HUES6 (cell line): ENCODE measurements at regions not wholly inside any gene's neighbourhood (a gene's known extent, or its start where the extent isn't known, plus 50 kb on each side); places are given as distances from the start of the nearest gene placed in this dataset.

Experiments
- H3K27ac ChIP-seq: 2 replicates; pipeline ENCODE4 v1.7.0; 2013; ENCODE audit warnings: low read depth, mild to moderate bottlenecking, low read length, inconsistent platforms
- H3K27me3 ChIP-seq: 2 replicates; pipeline ENCODE4 v1.6.1; 2013; ENCODE audit warnings: low read length; ENCODE audit not compliant: control insufficient read depth, insufficient read depth
- H3K36me3 ChIP-seq: 2 replicates; pipeline ENCODE4 v1.6.1; 2013; ENCODE audit warnings: low read length; ENCODE audit not compliant: control insufficient read depth, insufficient read depth
- H3K4me1 ChIP-seq: 2 replicates; pipeline ENCODE4 v1.6.1; 2013; ENCODE audit warnings: low read length; ENCODE audit not compliant: control insufficient read depth, insufficient read depth
- H3K4me3 ChIP-seq: 2 replicates; pipeline ENCODE4 v1.5.1; 2013; ENCODE audit warnings: low read depth, low read length
- H3K9ac ChIP-seq: one replicate; pipeline ENCODE4 v1.6.1; 2013; ENCODE audit warnings: mild to moderate bottlenecking, low read length
- H3K9me3 ChIP-seq: 2 replicates; pipeline ENCODE4 v1.6.1; 2013; ENCODE audit warnings: low read depth, low read length; ENCODE audit not compliant: control insufficient read depth, insufficient read depth

GRCh38 chr20:19930426-19930825 lies 86.7 kb upstream of the NAA20 start:
- H3K9me3 ChIP-seq: no peaks in the 10 kb centered on the region
- H3K36me3 ChIP-seq: no peaks in the 10 kb centered on the region
- H3K9ac ChIP-seq: no peak overlapping the region
- no peaks in the 10 kb centered on the region for H3K27me3 ChIP-seq
- no peak overlapping the region for H3K27ac ChIP-seq
- H3K4me1 ChIP-seq: peaks cover 5% of the 10 kb centered on the region
- H3K4me3 ChIP-seq: no peak overlapping the region

- Histone ChIP-seq H3K9ac (no peak overlapping the region), H3K9me3 (no peaks in the 10 kb centered on the region), H3K27ac (no peak overlapping the region), H3K4me3 (no peak overlapping the region), H3K4me1 (peaks cover 10% of the 10 kb centered on the region), H3K27me3 (no peaks in the 10 kb centered on the region), H3K36me3 (no peaks in the 10 kb centered on the region)
Measured at GRCh38 chr20:19932170-19932667, 84.9 kb upstream of the NAA20 start.

- Histone ChIP-seq H3K36me3 (no peaks in the 10 kb centered on the region), H3K27ac (no peak overlapping the region), H3K9me3 (no peaks in the 10 kb centered on the region), H3K4me1 (peaks cover 9% of the 10 kb centered on the region; the same call in 1 of the 2 replicates), H3K9ac (no peak overlapping the region), H3K27me3 (no peaks in the 10 kb centered on the region), H3K4me3 (no peak overlapping the region)
Measured at GRCh38 chr20:19934792-19935491, 82.2 kb upstream of the NAA20 start.

- Histone ChIP-seq H3K9ac (no peak overlapping the region), H3K9me3 (no peaks in the 10 kb centered on the region), H3K27ac (no peak overlapping the region), H3K27me3 (no peaks in the 10 kb centered on the region), H3K4me1 (peaks cover 9% of the 10 kb centered on the region; the same call in 1 of the 2 replicates), H3K4me3 (no peak overlapping the region), H3K36me3 (no peaks in the 10 kb centered on the region)
Measured at GRCh38 chr20:19935842-19936241, 81.3 kb upstream of the NAA20 start.

- Histone ChIP-seq H3K4me3 (no peak overlapping the region), H3K27ac (no peak overlapping the region), H3K4me1 (peaks cover 9% of the 10 kb centered on the region; the same call in 1 of the 2 replicates), H3K36me3 (no peaks in the 10 kb centered on the region), H3K9ac (no peak overlapping the region), H3K9me3 (no peaks in the 10 kb centered on the region), H3K27me3 (no peaks in the 10 kb centered on the region)
Measured at GRCh38 chr20:19936466-19937200, 80.5 kb upstream of the NAA20 start.

GRCh38 chr20:19937218-19937617 lies 79.9 kb upstream of the NAA20 start:
- Histone ChIP-seq H3K9ac (no peak overlapping the region), H3K4me3 (no peak overlapping the region), H3K27me3 (no peaks in the 10 kb centered on the region), H3K27ac (no peak overlapping the region), H3K4me1 (peaks cover 9% of the 10 kb centered on the region; the same call in 1 of the 2 replicates), H3K9me3 (no peaks in the 10 kb centered on the region), H3K36me3 (no peaks in the 10 kb centered on the region)

- Histone ChIP-seq H3K9me3 (no peaks in the 10 kb centered on the region), H3K9ac (no peak overlapping the region), H3K36me3 (no peaks in the 10 kb centered on the region), H3K27ac (no peak overlapping the region), H3K4me3 (no peak overlapping the region), H3K4me1 (peaks cover 9% of the 10 kb centered on the region; the same call in 1 of the 2 replicates), H3K27me3 (no peaks in the 10 kb centered on the region)
Measured at GRCh38 chr20:19937651-19938420, 79.3 kb upstream of the NAA20 start.

- H3K9me3 ChIP-seq: no peaks in the 10 kb centered on the region
- no peaks in the 10 kb centered on the region for H3K27me3 ChIP-seq
- peaks cover 9% of the 10 kb centered on the region; the same call in 1 of the 2 replicates for H3K4me1 ChIP-seq
- no peaks in the 10 kb centered on the region for H3K36me3 ChIP-seq
- no peak overlapping the region for H3K9ac ChIP-seq
- H3K27ac ChIP-seq: no peak overlapping the region
- H3K4me3 ChIP-seq: no peak overlapping the region
Measured at GRCh38 chr20:19938421-19939090, 78.6 kb upstream of the NAA20 start.

- peaks cover 4% of the 10 kb centered on the region; the same call in 1 of the 2 replicates for H3K4me1 ChIP-seq
- no peak overlapping the region for H3K27ac ChIP-seq
- no peak overlapping the region for H3K4me3 ChIP-seq
- no peaks in the 10 kb centered on the region for H3K36me3 ChIP-seq
- no peak overlapping the region for H3K9ac ChIP-seq
- no peaks in the 10 kb centered on the region for H3K9me3 ChIP-seq
- no peaks in the 10 kb centered on the region for H3K27me3 ChIP-seq
Measured at GRCh38 chr20:19940988-19941460, 76.1 kb upstream of the NAA20 start.

GRCh38 chr20:19942611-19943010 lies 74.6 kb upstream of the NAA20 start:
- Histone ChIP-seq H3K27ac (no peak overlapping the region), H3K9ac (no peak overlapping the region), H3K36me3 (no peaks in the 10 kb centered on the region), H3K4me3 (no peak overlapping the region), H3K9me3 (no peaks in the 10 kb centered on the region), H3K27me3 (no peaks in the 10 kb centered on the region), H3K4me1 (peaks cover 3% of the 10 kb centered on the region; the same call in 1 of the 2 replicates)
